ENCODE measurements at regions not wholly inside any gene's neighbourhood (a gene's known extent, or its start where the extent isn't known, plus 50 kb on each side); places are given as distances from the start of the nearest gene placed in this dataset.

DNA sequence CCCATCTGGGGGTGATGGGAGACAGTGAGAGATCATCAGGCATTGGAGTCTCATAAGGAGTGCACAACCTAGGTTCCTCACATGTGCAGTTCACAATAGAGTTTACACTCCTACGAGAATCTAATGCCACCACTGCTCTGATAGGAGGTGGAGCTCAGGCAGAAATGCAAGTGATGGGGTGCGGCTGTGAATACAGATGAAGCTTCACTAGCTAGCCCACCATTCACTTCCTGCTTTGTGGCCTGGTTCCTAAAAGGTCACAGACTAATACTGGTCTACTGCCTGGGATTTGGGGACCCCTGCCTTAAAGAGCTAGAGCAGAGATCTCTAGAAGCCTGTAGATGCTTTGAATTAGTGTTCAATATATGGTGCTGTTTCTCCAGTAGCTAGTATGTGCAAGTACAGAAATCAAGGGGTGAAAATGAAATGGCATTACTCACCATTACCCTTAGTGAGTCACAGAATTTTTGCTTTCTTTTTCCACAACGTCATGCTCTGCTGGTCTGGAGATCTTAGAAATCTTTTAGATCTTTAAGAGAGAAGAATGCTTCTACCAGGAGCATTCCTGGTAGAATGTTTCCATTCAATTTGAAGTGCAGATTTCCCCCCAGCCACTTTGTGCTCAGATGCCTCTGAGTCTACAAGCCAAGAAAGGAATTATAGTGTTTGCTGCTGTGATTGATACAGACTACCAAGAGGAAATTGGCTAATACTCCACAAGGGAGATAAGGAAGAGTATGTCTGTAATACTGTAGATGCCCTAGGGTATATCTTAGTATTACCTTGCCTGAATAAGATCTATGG is 2301.2 kb downstream of the PCDH9 start:
- TF ChIP-seq SIN3A (IDR thresholded peaks at IDR 0.05; ENCODE audit: low read depth) (no peak), CTCF (IDR thresholded peaks at IDR 0.05 in 2 of 3, conservative IDR thresholded peaks at IDR 0.05 in 1 of 3; ENCODE audit: borderline replicate concordance in 1 of 3, insufficient read depth in 1 of 3, low read depth in 2 of 3, low read length in 2 of 3) (no peak), ZNF274 (IDR thresholded peaks at IDR 0.05; ENCODE audit: low read depth, low read length) (no peak), EZH2 (IDR thresholded peaks at IDR 0.05) (no peak), RAD21 (IDR thresholded peaks at IDR 0.05; ENCODE audit: low read depth) (no peak), POLR2AphosphoS5 (IDR thresholded peaks at IDR 0.05; ENCODE audit: low read depth, low read length) (no peak), EZH2phosphoT487 (IDR thresholded peaks at IDR 0.05; ENCODE audit: borderline replicate concordance) (no peak)

Measured in HCT116 (cell line).